ENCODE measurements at regions not wholly inside any gene's neighbourhood (a gene's known extent, or its start where the extent isn't known, plus 50 kb on each side); places are given as distances from the start of the nearest gene placed in this dataset.

DNA sequence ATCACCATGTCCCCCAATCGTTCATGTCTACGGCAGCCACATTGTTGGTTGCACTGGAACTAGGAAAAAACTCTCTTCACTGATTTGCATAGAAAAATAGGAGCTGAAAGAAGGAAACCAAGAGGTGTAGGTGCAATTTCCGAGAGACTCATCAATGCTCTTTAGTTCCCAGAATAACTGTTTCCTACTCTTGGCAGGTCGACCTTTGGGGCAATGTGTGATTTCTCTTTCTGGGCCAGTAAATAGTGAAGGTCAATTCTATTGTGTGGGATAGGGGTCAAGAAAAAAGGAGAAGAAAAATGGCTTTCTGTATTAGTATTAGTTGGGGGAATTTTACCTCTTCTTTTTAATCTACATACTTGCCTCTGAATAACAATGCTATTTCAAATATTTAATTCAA, 55.9 kb upstream of the PDE5A start:
- DNase-seq (ENCODE audit: low read depth): no peak
- H3K27me3 ChIP-seq (ENCODE audit: control insufficient read depth, insufficient read depth, low read length): no peaks in the 10 kb centered on the region
- no peak overlapping the region for H3K4me3 ChIP-seq (ENCODE audit: low read depth, low read length)
- no peak for TF ChIP-seq CTCF (IDR thresholded peaks at IDR 0.05; ENCODE audit: insufficient read depth, low read length, poor library complexity, severe bottlenecking)
- no peaks in the 10 kb centered on the region for H3K36me3 ChIP-seq (ENCODE audit: control insufficient read depth, insufficient read depth, low read length)

- no peak for DNase-seq (ENCODE audit: low read depth)
- no peak overlapping the region for H3K4me3 ChIP-seq (ENCODE audit: low read depth, low read length)
- no peak for TF ChIP-seq CTCF (IDR thresholded peaks at IDR 0.05; ENCODE audit: insufficient read depth, low read length, poor library complexity, severe bottlenecking)
- H3K27me3 ChIP-seq (ENCODE audit: control insufficient read depth, insufficient read depth, low read length): no peaks in the 10 kb centered on the region
- H3K36me3 ChIP-seq (ENCODE audit: control insufficient read depth, insufficient read depth, low read length): no peaks in the 10 kb centered on the region
Observed at GRCh38 chr4:119683518-119683917, 54.9 kb upstream of the PDE5A start.

- Histone ChIP-seq H3K4me3 (ENCODE audit: low read depth, low read length) (no peak overlapping the region), H3K36me3 (ENCODE audit: control insufficient read depth, insufficient read depth, low read length) (no peaks in the 10 kb centered on the region), H3K27me3 (ENCODE audit: control insufficient read depth, insufficient read depth, low read length) (no peaks in the 10 kb centered on the region)
- TF ChIP-seq CTCF (IDR thresholded peaks at IDR 0.05; ENCODE audit: insufficient read depth, low read length, poor library complexity, severe bottlenecking): no peak
- DNase-seq (ENCODE audit: low read depth): no peak
Observed at GRCh38 chr4:119682099-119682498, 53.5 kb upstream of the PDE5A start.

DNA sequence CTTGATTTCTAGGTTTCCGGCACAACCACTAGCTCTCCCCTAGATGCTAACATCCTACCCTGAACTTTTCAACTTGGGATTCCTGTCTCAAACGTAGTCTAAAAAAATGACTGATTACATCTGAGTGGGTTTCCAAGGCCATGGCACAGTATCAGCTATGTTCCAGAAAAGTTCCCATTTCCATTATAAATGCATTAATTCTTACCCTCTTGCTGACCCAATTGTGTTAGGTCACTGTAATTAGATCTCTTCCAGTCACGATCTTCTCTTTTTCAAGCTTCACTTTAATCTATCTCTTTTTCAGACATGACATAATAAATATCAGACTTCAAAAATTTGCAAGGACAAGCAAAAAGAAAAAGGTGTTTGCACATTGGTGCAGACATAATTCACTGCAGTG, 50.6 kb upstream of the PDE5A start:
- no peaks in the 10 kb centered on the region for H3K36me3 ChIP-seq (ENCODE audit: control insufficient read depth, insufficient read depth, low read length)
- DNase-seq (ENCODE audit: low read depth): no peak
- no peak for TF ChIP-seq CTCF (IDR thresholded peaks at IDR 0.05; ENCODE audit: insufficient read depth, low read length, poor library complexity, severe bottlenecking)
- H3K4me3 ChIP-seq (ENCODE audit: low read depth, low read length): no peak overlapping the region
- H3K27me3 ChIP-seq (ENCODE audit: control insufficient read depth, insufficient read depth, low read length): no peaks in the 10 kb centered on the region

DNA sequence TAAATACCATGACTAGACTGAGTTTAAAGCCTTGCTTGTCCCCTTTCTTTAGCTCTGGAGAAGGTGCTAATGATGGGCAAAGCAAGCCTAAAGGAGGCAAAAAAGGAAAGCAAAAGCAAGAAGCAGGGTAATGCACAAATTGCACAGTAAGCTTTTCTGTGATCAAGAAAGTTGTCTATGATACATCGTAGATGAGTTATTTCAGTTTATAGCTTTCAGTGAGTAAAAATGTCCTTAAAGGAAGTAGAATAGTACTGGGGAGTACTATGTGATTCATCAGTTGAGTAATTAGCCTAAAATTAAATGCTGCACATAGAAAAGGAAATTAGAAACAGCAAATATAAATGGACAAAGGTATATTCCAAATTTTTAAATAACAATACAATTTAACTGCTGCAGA, 50.2 kb upstream of the PDE5A start:
- TF ChIP-seq CTCF (IDR thresholded peaks at IDR 0.05; ENCODE audit: insufficient read depth, low read length, poor library complexity, severe bottlenecking): no peak
- no peaks in the 10 kb centered on the region for H3K27me3 ChIP-seq (ENCODE audit: control insufficient read depth, insufficient read depth, low read length)
- H3K36me3 ChIP-seq (ENCODE audit: control insufficient read depth, insufficient read depth, low read length): no peaks in the 10 kb centered on the region
- no peak overlapping the region for H3K4me3 ChIP-seq (ENCODE audit: low read depth, low read length)
- no peak for DNase-seq (ENCODE audit: low read depth)
